Stimulated activated CD4-positive, alpha-beta T cell treated with anti-CD3 and anti-CD28 coated beads, Interleukin-15, amount 100 ng/mL, for 48 hours (primary cell): ENCODE measurements at regions not wholly inside any gene's neighbourhood (a gene's known extent, or its start where the extent isn't known, plus 50 kb on each side); places are given as distances from the start of the nearest gene placed in this dataset.
"Not testable (repeated sequence)": the region's sequence is repeated elsewhere in the genome, so short reads cannot be mapped to it uniquely, and the experiment has no call there.

Experiments used
- DNase-seq, 2 donors: peaks; one replicate each; pipeline ENCODE4 v3.0.0-alpha.2; 2020; ENCODE audit warnings: low read depth in 2 of 2

- no peak for DNase-seq
These were observed 164.1 kb upstream of the MPDZ start for GRCh38 chr9:13443346-13444244.

GRCh38 chr9:13439685-13440476 lies 160.4 kb upstream of the MPDZ start:
- no peak for DNase-seq

- no peak for DNase-seq
These were observed 158.4 kb upstream of the MPDZ start for GRCh38 chr9:13437866-13438265.

GRCh38 chr9:13436591-13436990 lies 157.1 kb upstream of the MPDZ start:
- DNase-seq, result no peak

- not testable (repeated sequence) for DNase-seq
These were observed 154.0 kb upstream of the MPDZ start for GRCh38 chr9:13433453-13433852.

- no peak for DNase-seq
These were observed 153.4 kb upstream of the MPDZ start for GRCh38 chr9:13432904-13433303.

GRCh38 chr9:13431692-13432091 lies 152.2 kb upstream of the MPDZ start:
- DNase-seq, result no peak

- no peak for DNase-seq
These were observed 151.7 kb upstream of the MPDZ start for GRCh38 chr9:13431222-13431536.

- DNase-seq, result no peak
These were observed 151.1 kb upstream of the MPDZ start for GRCh38 chr9:13430368-13431221.

- DNase-seq, result no peak
These were observed 150.1 kb upstream of the MPDZ start for GRCh38 chr9:13429301-13430190.

- no peak for DNase-seq
These were observed 149.3 kb upstream of the MPDZ start for GRCh38 chr9:13428766-13429165.

GRCh38 chr9:13427587-13427986 lies 148.1 kb upstream of the MPDZ start:
- no peak for DNase-seq

GRCh38 chr9:13426606-13427005 lies 147.1 kb upstream of the MPDZ start:
- DNase-seq, result no peak

- DNase-seq, result no peak
These were observed 145.4 kb upstream of the MPDZ start for GRCh38 chr9:13424872-13425271.

- no peak for DNase-seq
These were observed 144.7 kb upstream of the MPDZ start for GRCh38 chr9:13424204-13424603.

GRCh38 chr9:13414349-13414748 lies 134.9 kb upstream of the MPDZ start:
- no peak for DNase-seq

- no peak for DNase-seq
These were observed 132.8 kb upstream of the MPDZ start for GRCh38 chr9:13412331-13412730.

GRCh38 chr9:13411791-13412190 lies 132.3 kb upstream of the MPDZ start:
- no peak for DNase-seq

- no peak for DNase-seq
These were observed 131.1 kb upstream of the MPDZ start for GRCh38 chr9:13410566-13411031.

GRCh38 chr9:13397661-13398060 lies 118.2 kb upstream of the MPDZ start:
- DNase-seq, result no peak

GRCh38 chr9:13397220-13397619 lies 117.7 kb upstream of the MPDZ start:
- no peak for DNase-seq
